NB4 (cell line): ENCODE measurements at regions not wholly inside any gene's neighbourhood (a gene's known extent, or its start where the extent isn't known, plus 50 kb on each side); places are given as distances from the start of the nearest gene placed in this dataset.

Experiments used
- MYC ChIP-seq: IDR thresholded peaks from 2 replicates; pipeline ENCODE4 v1.6.1; 2011; ENCODE audit warnings: low read depth, low read length
- POLR2A ChIP-seq: IDR thresholded peaks from 2 replicates; pipeline ENCODE4 v1.6.1; 2011; ENCODE audit warnings: mild to moderate bottlenecking; ENCODE audit not compliant: insufficient read length; ENCODE audit errors: extremely low read depth
- TF ChIP-seq, protein P1 (sequence below): IDR thresholded peaks from one replicate; pipeline ENCODE4 v1.5.1; 2012; ENCODE audit warnings: low read depth, low read length
- TF ChIP-seq, protein P2 (sequence below): IDR thresholded peaks from 2 replicates; pipeline ENCODE4 v1.6.1; 2011; ENCODE audit warnings: low read depth, low read length

DNA sequence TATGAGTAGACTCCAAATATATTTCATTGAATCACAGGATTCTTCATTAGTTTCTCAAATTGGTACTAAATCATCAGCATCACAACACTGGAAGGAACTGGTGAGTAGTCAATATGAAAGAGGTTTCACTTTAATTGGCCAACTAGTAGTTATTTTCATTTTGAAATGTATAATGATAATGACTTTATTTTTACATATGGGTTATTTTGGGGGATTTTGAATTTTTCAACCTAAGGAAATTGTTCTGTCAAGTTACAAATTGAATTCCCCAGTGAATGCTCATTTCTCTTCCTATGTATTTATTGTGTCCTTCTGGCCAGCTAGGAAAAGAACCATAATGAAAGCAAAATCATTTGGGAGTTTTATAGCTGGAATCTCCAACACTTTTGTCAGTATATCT is 174.2 kb upstream of the ATP2B1 start:
- no peak for TF ChIP-seq POLR2A
- TF ChIP-seq, protein P1, sequence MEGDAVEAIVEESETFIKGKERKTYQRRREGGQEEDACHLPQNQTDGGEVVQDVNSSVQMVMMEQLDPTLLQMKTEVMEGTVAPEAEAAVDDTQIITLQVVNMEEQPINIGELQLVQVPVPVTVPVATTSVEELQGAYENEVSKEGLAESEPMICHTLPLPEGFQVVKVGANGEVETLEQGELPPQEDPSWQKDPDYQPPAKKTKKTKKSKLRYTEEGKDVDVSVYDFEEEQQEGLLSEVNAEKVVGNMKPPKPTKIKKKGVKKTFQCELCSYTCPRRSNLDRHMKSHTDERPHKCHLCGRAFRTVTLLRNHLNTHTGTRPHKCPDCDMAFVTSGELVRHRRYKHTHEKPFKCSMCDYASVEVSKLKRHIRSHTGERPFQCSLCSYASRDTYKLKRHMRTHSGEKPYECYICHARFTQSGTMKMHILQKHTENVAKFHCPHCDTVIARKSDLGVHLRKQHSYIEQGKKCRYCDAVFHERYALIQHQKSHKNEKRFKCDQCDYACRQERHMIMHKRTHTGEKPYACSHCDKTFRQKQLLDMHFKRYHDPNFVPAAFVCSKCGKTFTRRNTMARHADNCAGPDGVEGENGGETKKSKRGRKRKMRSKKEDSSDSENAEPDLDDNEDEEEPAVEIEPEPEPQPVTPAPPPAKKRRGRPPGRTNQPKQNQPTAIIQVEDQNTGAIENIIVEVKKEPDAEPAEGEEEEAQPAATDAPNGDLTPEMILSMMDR, result no peak
- TF ChIP-seq, protein P2, sequence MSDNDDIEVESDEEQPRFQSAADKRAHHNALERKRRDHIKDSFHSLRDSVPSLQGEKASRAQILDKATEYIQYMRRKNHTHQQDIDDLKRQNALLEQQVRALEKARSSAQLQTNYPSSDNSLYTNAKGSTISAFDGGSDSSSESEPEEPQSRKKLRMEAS, result no peak
- TF ChIP-seq MYC, result no peak
